Pulmonary artery endothelial cell (primary cell): ENCODE measurements at regions not wholly inside any gene's neighbourhood (a gene's known extent, or its start where the extent isn't known, plus 50 kb on each side); places are given as distances from the start of the nearest gene placed in this dataset.

Source experiments
- DNase-seq: peaks from one replicate; pipeline ENCODE4 v3.0.0-alpha.2; 2011; ENCODE audit warnings: low read depth, low spot score

DNA sequence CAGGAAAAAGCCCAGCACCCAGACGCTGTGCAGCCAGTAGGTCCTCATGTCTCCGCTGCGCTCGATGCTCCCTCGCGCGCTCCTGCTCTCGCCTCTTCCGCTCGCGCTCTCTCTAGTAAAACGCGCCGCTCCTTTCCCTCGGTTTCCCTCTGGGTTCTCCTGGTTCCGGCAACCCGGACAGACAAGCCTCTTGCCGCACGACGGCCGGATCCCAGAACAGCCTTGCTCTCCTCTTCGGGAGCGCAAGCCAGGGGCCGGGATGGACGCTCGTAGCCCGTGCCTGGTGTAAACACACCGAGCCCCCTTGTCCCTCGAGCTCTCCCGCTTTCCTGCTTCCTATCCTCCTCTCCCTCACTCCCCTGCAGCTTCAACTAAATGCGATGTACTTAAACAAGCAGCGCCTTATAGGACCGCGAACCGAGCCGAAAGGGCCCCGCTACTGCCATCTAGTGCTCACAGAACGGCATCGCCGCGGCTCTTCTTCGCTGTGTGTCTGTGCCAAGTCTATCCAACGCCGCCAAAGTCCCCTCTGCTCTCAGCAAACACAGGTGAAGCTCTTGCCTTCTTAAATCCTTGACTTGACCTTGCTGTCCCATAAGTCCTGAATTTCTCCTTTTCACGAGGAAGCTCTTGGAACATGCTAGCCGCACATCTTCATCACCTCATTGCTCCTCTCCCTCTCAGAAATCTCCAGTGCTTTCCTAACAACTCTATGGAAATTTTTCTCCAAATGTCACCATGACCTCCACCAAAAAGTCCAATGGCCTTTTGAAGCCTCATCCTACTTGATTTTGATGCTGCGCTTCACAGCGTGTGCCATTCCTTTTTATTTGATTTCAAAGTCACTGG lies 1037.2 kb downstream of the IGSF11 start:
- peak; percentile 54 for DNase-seq

DNA sequence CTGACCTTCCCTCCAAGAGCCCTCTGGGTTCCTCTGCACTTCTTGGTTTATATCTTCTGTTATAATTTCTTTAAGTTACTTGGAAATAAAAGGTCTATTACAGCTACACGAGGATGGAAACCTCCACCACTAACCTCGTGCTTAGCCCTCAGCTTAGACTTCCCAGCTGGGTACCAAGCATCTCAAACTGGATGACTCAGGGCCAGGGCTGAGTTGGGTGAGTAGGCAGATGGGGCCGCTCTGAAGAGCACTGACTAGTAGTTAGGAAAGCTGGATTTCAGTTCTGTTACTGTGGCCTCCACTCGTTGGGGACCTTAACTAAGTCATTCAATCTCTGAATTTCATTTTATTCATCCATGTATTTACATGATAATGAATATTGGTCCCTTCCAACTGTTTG lies 1036.6 kb downstream of the IGSF11 start:
- DNase-seq, result no peak

DNA sequence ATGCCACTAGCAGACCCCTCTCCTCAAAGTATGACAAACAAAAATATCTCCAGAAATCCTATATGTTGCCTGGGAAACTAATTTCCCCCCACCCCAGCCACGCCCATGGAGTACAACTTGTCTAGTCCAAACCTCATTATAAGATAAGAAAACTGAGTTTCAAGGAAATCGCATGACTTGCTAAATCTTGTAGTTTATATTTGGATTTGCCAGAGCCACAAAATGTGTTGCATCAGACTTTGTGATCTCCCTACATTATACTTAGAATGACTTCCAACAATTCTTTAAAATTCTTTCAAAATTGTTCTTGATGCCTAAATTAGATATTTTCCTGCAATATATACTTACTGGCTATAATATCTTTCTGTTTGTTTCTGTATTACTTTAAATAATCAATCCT lies 1034.4 kb downstream of the IGSF11 start:
- no peak for DNase-seq

DNA sequence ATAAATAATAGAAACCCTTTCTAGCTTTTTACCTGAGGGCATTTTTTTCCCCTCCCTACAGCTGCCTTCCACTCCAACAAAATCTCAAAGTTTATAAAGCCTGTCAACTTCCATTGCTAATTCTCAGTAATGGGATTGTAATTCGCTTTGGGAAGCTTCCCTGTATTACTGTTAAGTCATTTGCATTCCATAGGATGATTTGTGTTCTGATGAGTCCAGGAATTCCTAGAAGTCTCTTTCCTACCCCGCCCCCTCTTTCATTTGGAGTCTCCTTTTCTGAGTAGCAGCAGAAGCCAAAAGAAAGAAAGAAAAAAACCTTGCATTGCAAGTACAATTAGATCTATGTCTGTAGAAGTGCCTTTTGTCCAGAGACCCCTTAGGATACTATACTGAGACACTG lies 1033.3 kb downstream of the IGSF11 start:
- DNase-seq, result no peak

DNA sequence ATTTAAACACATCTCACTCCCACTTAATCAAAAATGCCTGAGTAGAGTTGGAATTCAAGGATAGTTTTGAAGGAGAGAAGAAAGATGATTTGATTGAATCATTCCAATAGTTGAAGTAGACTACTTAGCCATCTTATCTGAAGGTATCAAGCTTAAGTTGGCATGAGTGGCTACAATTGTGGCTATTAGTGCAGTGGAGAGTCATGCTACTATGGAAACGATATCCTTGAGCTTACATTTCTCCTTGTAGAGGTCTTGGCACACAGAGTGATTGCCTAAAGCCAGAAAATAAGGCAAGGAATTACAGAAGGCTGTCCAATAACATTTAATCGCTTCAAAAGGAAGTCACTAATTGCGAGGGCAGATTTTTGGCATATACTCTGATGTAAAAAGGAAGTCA lies 1022.7 kb downstream of the IGSF11 start:
- DNase-seq, result no peak

DNA sequence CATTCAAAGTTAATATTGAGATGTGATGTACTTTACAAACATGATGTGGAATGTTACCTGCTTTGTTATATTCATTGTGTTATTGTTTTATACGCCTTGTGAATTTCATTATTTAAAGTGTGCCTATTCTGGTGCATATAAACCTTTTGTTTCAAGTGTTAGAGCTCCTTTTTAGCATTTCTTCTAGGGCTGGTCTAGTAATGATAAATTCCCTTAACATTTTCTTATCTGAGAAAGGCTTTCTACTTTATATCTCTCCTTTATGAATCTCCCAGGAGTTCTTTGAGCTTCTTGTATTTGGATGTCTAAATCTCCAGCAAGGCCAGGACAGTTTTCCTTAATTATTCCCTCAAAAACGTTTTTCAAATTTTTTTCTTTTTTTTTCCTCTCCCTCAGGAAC lies 1005.6 kb downstream of the IGSF11 start:
- no peak for DNase-seq

DNA sequence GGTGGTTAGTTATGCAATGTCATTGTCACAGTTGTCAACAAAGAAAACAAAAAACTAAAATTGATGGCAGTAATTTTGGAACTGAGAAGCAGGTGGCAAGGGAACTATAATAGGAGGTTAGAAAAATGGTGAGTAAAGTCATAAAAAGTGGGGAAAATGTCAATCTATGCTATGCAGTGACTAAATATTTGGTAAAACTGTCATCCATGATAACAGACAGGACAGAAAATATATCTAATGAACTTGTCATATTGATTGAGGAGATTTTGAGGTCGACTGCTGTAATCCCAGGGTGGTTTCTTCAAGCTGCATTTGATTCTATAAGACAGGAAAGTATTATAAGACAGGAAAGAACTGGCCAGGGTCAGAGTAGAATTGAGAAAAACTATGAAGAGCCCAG lies 998.4 kb downstream of the IGSF11 start:
- DNase-seq, result no peak

DNA sequence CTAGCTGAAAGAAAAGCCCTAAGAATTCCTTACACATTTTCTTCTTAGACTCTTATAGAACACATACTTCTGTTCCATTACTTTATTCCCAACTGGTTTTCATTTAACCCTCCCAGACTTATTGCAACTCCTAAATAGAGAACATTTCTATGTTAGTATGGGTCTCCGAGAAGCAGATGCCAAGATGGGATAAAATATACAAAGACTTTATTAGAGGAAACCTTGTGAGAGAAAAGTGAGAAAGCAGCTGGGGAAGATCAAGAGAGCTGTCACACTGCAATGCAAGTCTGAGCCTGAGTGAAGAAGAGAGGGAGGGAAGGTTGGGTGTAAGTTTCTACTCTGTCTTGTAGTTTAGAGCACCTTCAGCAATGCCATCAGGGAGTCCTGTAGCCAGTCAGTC lies 979.3 kb downstream of the IGSF11 start:
- no peak for DNase-seq

DNA sequence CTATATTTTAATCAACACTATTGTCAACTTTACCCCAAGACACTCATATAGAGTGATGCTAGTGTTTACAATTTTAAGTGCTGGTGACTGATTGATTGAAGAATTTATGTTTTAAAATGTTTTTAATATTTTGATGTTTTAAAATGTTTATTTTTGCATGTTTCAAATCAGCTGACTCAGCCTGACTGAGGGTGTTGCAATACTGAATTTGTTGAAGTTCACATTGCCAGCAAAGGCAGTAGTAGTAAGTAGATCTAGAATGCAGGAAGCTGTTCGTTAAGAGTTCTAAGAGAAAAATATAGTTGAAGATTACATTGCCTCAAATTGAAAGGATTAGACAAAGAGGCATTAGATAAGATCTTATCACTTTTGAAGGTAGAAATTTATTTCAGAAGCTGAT lies 977.6 kb downstream of the IGSF11 start:
- no peak for DNase-seq

DNA sequence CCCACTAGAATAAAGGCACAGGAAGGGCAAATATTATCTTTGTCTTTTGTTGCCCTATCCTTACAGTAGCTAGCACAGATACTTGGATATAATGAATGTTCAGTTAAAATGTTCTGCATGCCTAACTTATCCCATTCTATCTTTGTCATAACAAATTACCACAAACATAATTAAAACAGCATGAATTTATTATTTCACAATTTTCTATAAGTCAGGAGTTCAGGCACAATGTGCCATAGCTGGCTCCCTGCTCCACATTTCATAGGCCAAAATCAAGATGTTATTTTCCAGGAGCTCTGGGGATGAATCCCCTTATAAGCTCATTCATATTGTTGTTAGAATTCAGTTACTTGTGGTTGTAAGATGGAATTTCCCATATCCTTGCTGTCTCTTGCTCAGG lies 975.5 kb downstream of the IGSF11 start:
- no peak for DNase-seq

DNA sequence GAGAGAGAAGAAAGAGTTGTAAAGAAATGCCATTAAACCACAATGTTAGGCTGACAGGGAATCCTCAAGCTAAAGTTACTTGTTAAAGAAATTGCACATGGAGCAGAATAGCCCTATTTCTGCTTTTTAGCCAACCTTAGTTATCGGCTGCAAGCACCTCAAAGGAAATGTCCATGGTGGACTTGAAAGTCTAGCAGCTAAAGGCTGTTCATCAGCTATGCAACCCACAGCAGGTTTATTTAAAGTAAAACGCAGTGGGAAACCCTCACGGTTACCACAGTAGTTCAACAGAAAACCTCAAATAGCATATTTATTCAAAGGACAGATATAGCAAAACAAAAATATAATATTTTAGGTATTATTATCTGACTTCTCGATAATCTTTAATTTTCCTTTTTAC lies 967.2 kb downstream of the IGSF11 start:
- DNase-seq, result no peak

DNA sequence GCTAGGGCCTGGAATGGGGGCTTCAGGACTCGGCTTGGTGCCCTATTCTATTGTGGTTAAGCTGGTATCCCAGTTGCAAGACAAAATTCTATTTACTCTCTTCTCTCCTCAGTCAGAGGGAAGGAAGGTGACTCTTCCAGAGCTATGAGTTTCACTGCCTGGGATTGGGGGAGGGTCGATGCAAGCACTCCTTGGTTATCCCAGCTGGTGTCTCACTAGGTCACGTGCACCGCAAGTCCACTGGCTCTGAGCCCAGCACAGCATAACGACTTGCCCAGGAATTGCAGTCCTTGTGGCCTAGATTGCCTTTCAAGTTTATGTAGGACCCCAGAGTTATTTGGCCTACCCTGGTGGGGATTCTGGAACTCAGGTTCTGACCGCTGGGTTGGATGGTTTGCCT lies 958.8 kb downstream of the IGSF11 start:
- no peak for DNase-seq

DNA sequence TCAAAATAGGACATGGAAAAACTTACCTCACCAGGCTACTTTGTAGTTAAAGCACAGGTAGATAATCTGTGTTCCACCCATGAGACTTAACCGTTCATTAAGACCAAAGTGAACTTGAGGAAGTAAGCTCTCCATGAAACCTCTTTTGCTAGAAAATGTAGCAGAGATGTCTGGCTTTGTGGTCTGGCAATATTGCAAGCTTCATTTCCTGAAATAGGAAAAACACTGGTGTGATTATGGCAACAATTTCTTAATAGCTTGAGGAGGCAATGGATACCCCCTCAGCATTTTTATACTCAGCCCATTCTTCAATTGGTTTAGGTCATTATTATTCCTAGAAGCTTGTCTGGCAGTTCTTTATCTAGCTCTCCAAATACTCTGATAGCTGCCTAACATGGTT lies 957.3 kb downstream of the IGSF11 start:
- no peak for DNase-seq

DNA sequence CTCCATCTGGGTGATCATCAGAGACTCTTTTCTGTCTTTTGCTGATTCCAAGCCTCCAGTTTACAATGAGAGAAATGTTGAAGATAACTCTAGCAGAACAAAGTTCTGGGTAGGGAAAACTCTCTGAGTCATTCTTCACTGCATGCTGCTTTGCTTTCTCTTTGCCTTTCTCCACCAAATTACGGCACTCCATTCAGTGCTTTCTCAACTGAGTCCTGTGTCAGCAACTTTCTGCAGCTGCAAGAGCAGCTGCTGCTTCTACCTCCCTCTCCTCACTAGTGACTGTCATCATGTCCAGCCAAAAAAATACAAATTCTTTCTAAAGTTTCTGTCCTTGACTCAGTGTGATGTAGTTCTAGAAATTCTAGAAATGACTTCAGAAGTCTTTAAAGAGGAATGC lies 953.8 kb downstream of the IGSF11 start:
- DNase-seq, result no peak

DNA sequence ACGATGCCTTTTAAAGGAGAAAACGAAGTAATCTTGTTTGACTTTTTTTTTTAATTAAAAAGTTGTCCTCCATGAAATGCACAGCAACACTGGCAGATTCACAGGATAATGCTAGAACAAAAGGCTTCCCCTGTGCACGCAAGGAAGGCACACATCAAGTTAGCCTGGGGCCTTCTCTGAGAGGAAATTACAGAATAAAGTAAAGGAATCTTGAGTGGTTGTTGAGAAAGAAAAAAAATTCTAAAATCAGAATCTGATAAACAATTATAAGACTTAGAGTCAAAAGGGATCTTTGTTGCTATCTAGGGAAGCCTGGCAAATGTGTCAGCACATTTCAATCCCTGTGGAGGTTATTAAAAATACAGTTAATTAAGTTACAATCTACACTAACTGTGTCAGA lies 946.0 kb downstream of the IGSF11 start:
- no peak for DNase-seq

DNA sequence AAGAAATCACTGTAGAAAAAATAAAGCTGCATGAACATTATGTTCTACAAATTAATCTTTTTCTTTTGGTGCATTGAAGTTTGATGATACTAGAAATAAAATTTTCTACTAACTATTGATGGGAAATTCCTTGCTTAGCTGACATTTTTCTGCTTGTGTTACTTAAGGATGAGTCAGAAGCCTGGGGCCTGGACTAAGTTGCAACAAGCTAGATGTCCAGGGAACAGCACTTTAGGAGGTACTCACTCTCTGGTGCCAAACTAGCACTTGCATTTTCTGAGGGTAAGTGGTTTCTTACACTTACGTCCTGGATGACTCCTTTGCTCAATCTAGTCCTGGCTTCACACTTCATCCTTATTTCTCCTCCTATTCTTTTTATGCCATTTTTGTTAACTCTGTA lies 945.1 kb downstream of the IGSF11 start:
- no peak for DNase-seq

DNA sequence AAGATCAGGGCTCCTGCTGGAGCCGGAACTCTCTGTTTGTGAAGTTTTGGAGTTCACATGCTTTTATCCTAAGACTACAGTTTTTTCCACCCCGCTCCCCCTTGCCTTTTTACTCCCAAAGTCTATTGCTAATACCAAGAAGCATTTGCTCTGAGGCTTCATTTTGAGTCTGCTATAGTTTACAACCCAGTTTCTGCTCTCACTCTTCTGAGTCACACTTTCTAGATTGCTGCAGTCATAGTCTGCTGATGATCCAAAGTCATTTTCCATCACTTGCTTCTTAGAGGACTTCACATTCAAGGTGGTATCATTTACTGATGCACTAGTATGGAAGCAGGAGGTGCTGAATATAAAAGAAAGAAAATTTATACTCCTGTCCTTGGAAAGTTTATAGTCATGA lies 937.4 kb downstream of the IGSF11 start:
- no peak for DNase-seq

DNA sequence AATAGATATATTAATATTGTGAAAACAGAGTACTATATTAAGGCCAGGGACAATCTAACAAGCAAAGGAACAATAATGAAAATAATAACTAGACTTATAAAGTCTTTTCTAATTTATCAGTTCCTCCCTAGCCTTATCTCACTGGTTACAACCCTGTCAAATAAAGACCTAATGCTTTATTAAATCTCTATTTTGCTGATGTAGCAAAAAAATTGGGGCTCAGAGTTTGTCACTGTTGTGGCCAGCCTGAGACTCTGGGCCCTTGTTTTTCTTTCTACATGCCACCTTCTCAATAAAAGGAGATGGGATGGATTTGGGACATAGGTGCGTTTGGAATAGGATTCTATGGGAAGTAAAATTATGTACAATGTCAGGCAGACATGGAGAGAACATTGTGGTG lies 937.0 kb downstream of the IGSF11 start:
- DNase-seq, result no peak

DNA sequence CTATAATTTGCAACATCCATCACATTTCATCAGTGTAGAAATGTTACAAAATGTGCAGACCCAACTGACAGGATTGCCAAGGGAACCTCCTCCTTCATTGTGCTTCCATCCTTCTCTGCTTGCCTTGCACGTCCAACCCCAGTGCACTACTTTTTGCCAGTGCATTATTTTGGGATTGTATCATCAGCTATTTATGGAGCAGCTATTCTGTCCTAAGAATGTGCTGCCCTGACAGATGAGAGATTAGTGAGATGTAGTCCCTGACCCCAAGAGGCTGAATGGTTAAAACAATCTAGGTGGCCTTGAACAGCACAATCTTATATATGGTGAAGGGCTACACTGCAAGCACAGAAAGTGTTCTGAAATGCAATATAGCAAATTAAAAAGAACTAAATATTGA lies 935.8 kb downstream of the IGSF11 start:
- DNase-seq, result no peak

DNA sequence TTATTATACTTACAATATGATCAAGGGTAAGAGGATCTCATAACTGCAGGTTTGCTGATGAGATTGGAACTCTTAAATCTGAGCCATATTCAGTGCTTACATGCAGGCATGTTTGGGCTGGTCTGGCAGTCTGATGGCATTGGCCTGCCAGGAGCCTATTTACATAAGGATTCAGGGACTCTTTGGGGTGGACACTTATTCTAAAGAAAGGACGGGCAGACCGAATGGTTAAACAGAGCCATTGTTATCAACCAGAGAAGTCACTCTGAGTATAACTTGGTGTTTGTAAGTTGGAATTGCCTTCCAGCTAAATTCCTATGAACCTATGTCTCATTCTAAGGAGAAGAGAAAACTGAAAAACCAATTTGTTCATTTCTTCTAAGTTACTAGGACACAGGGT lies 932.8 kb downstream of the IGSF11 start:
- no peak for DNase-seq

DNA sequence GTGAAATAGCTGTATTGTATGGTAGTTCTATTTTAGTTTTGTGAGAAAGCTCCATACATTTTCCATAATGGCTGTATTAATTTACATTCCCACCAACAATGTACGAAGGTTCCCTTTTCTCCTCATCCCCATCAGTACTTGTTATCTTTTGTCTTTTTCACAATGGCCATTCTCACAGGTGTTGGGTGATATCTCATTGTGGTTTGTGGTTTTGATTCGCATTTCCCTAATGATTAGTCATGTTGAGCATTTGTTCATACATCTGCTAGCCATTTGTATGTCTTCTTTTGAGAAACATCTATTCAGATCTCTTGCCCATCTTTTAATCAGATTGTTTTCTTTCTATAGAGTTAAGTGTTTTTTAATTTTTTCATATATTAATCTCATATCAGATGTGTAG lies 931.9 kb downstream of the IGSF11 start:
- DNase-seq, result no peak

DNA sequence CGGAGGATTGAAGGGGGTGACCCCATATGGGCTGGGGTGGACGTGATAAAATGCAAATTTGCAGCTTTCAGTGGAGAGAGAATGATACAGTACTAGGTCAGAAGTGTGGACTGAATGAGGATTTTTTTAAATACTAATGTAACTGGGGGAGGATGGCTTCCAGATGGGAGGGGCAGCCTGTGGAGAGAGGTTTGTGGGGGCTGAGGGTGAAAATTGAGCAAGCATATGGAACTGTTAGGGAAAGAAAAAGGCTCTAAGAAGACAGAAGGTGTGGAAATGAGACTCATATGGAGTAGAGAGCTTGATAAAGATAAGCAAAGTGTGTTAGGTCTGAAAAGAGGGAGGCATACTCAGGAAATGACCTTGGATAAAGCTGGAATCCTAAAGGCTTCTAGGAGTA lies 926.4 kb downstream of the IGSF11 start:
- no peak for DNase-seq

DNA sequence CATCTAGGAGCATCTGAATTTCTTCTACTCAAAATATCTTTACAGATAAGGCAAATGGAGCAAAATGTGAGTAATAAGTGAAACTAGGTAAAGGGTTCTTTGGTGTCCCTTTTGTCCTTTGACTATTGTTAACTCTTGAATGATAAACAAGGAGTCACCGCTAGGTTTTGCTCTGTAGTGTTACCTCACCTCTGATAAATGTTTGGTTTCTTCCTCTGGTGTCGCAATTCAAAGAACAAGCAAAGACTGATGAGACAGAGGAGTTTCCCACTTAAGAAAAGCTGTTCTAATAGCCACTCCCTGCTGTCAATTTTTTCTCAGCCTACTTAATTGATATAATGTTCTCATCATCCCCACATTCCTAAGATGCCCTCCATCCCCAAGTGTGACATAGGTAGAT lies 925.9 kb downstream of the IGSF11 start:
- no peak for DNase-seq

DNA sequence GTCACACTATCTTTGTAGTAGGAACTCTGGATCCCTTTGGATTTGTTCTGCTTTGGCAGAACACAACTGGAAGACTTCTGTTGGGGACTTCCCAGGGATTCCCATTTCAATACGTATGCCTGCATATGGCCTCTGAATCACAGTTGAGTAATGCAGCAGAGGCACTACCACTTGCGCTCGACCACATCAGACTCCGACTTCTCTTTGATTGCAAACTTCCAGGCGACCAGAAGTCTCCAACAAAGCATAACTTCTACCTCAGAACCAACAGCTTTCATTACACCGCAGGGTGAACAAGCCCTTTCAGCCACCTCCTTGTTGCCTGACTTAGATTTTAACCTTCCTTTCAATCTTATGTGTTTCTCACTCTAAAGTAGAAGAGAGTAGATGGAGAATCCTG lies 924.4 kb downstream of the IGSF11 start:
- no peak for DNase-seq
